HEK293T (cell line): ENCODE measurements at regions not wholly inside any gene's neighbourhood (a gene's known extent, or its start where the extent isn't known, plus 50 kb on each side); places are given as distances from the start of the nearest gene placed in this dataset.
A peak's percentile ranks its signal among the peaks of the same experiment; 100 is the strongest.

ENCODE experiments used
- CTCF ChIA-PET: fragments of 350-600 bp; formaldehyde crosslinking; extraction: SDS; loops from one replicate; lab custom pipeline; 2021; ENCODE audit warnings: antibody characterized with exemption, inconsistent platforms; lab: Yijun Ruan, JAX
- POLR2A ChIA-PET: fragments of 350-600 bp; formaldehyde crosslinking; extraction: SDS; loops from one replicate; lab custom pipeline; 2020; ENCODE audit warnings: antibody characterized with exemption, inconsistent platforms; lab: Yijun Ruan, JAX
- DNase-seq: peaks from one replicate; pipeline ENCODE4 v3.0.0; 2012; ENCODE audit warnings: mixed read lengths; ENCODE audit errors: extremely low spot score
- ARNT ChIP-seq: fragments of 450-650 bp; IDR thresholded peaks from 2 replicates; pipeline ENCODE4 v1.6.1; 2017; ENCODE audit warnings: mild to moderate bottlenecking
- BHLHE40 ChIP-seq: fragments of 450-650 bp; IDR thresholded peaks from 2 replicates; pipeline ENCODE4 v1.6.1; 2016; ENCODE audit warnings: mild to moderate bottlenecking, moderate library complexity, borderline replicate concordance
- CTBP1 ChIP-seq: fragments of 450-650 bp; IDR thresholded peaks from 2 replicates; pipeline ENCODE4 v1.6.1; 2016; ENCODE audit warnings: borderline replicate concordance
- ELF4 ChIP-seq: fragments of 450-650 bp; IDR thresholded peaks from 2 replicates; pipeline ENCODE4 v1.6.1; 2017; ENCODE audit warnings: antibody characterized with exemption
- FOXA1 ChIP-seq: fragments of 450-650 bp; IDR thresholded peaks from 2 replicates; pipeline ENCODE4 v1.6.1; 2016; ENCODE audit warnings: mild to moderate bottlenecking
- FOXK2 ChIP-seq: fragments of 450-650 bp; IDR thresholded peaks from 2 replicates; pipeline ENCODE4 v1.6.1; 2016; ENCODE audit warnings: mild to moderate bottlenecking
- FOXM1 ChIP-seq: fragments of 450-650 bp; IDR thresholded peaks from 2 replicates; pipeline ENCODE4 v1.6.1; 2017; ENCODE audit warnings: mild to moderate bottlenecking, borderline replicate concordance
- HDGF ChIP-seq: fragments of 450-650 bp; IDR thresholded peaks from 2 replicates; pipeline ENCODE4 v1.6.1; 2017; ENCODE audit warnings: antibody characterized with exemption, borderline replicate concordance
- L3MBTL2 ChIP-seq: fragments of 450-650 bp; conservative IDR thresholded peaks from 2 replicates; pipeline ENCODE4 v1.6.1; 2016; ENCODE audit warnings: mild to moderate bottlenecking
- LEF1 ChIP-seq: fragments of 450-650 bp; IDR thresholded peaks from 2 replicates; pipeline ENCODE4 v1.6.1; 2017; ENCODE audit warnings: mild to moderate bottlenecking, borderline replicate concordance
- NFRKB ChIP-seq: fragments of 450-650 bp; IDR thresholded peaks from 2 replicates; pipeline ENCODE4 v1.6.1; 2016; ENCODE audit warnings: mild to moderate bottlenecking, moderate library complexity
- SP1 ChIP-seq: fragments of 450-650 bp; IDR thresholded peaks from 2 replicates; pipeline ENCODE4 v1.6.1; 2017
- SUZ12 ChIP-seq: fragments of 450-650 bp; IDR thresholded peaks from 2 replicates; pipeline ENCODE4 v1.6.1; 2016; ENCODE audit warnings: mild to moderate bottlenecking
- TARDBP ChIP-seq: fragments of 450-650 bp; IDR thresholded peaks from 2 replicates; pipeline ENCODE4 v1.6.1; 2016
- ZNF384 ChIP-seq: fragments of 450-650 bp; IDR thresholded peaks from 2 replicates; pipeline ENCODE4 v1.6.1; 2016
- TF ChIP-seq, protein P1 (sequence below): fragments of 450-650 bp; IDR thresholded peaks from 2 replicates; pipeline ENCODE4 v1.6.1; 2016

- TF ChIP-seq FOXM1 (no peak), ELF4 (no peak), FOXA1 (no peak), FOXK2 (no peak), SUZ12 (no peak), SP1 (no peak), HDGF (no peak), L3MBTL2 (no peak)
- POLR2A ChIA-PET = no interaction called here
- no peak for DNase-seq
- CTCF ChIA-PET = no interaction called here
These were observed 172.5 kb downstream of the RASEF start for GRCh38 chr9:82890401-82890800.

DNA sequence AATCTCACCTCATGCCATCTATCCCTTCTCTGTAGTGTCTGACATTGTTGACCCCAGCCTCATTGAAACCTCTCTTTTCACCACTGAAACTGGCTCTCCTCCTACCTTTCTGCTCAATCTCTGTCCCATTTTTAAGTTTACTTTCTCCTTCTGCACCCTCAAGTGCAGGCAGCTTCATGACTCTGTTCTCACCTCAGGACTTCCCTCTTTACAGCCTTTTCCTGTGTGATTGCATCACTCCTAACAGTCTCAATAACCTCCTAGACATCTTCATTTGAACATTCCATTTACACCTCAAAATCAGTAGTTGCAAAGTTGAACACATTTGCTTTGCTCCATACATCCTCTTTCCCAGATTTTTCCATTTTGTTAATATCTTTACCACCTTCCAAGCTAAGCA, 172.1 kb downstream of the RASEF start:
- POLR2A ChIA-PET = no interaction called here
- no peak for TF ChIP-seq L3MBTL2
- DNase-seq = no peak
- CTCF ChIA-PET = interaction anchor here (0.6 kb wide), 1 partner anchor 102 kb away, joined by 3 read pairs; no protein-coding TSS in a partner anchor

DNA sequence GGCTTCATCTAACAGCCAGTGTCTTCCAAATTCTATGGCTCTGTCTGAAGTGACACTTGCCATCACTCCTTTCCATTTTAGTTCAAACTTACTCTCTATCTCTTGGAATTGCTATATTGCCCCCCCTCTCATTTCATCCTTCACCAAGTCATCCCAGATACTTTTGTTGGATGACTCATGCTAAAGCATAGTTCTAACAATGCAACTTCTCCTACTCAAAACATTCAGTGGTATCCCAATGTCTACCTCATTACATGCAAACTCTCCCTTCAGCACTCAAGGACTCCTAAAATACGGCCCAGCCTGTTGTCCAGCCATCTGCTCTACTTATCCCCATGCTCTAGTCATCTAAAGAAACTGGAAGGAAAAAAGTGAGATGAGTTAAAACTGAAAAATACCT, 171.6 kb downstream of the RASEF start:
- DNase-seq = no peak
- TF ChIP-seq L3MBTL2 (no peak), SUZ12 (no peak), ELF4 (no peak), FOXA1 (no peak), ARNT (no peak), HDGF (no peak), NFRKB (no peak)
- CTCF ChIA-PET = interaction anchor here (0.6 kb wide), 1 partner anchor 102 kb away, joined by 3 read pairs; no protein-coding TSS in a partner anchor
- POLR2A ChIA-PET = no interaction called here

- POLR2A ChIA-PET = no interaction called here
- no peak for DNase-seq
- TF ChIP-seq, protein P1, sequence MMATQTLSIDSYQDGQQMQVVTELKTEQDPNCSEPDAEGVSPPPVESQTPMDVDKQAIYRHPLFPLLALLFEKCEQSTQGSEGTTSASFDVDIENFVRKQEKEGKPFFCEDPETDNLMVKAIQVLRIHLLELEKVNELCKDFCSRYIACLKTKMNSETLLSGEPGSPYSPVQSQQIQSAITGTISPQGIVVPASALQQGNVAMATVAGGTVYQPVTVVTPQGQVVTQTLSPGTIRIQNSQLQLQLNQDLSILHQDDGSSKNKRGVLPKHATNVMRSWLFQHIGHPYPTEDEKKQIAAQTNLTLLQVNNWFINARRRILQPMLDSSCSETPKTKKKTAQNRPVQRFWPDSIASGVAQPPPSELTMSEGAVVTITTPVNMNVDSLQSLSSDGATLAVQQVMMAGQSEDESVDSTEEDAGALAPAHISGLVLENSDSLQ = no peak
- TF ChIP-seq LEF1 = no peak
- no peak for TF ChIP-seq FOXA1
- TF ChIP-seq ELF4 = no peak
- TF ChIP-seq SP1 = no peak
- TF ChIP-seq L3MBTL2 = no peak
- no peak for TF ChIP-seq NFRKB
- TF ChIP-seq SUZ12 = no peak
- TF ChIP-seq FOXM1 = no peak
- TF ChIP-seq CTBP1 = no peak
- TF ChIP-seq BHLHE40 = no peak
- TF ChIP-seq ZNF384 = no peak
- no peak for TF ChIP-seq ARNT
- TF ChIP-seq HDGF = no peak
- no peak for TF ChIP-seq TARDBP
- TF ChIP-seq FOXK2 = no peak
- CTCF ChIA-PET = no interaction called here
These were observed 169.4 kb downstream of the RASEF start for GRCh38 chr9:82893549-82893948.

- no peak for DNase-seq
- POLR2A ChIA-PET = no interaction called here
- TF ChIP-seq, protein P1 = no peak
- TF ChIP-seq LEF1 (no peak), L3MBTL2 (no peak), TARDBP (no peak), BHLHE40 (no peak), SUZ12 (no peak), HDGF (no peak), ZNF384 (no peak), SP1 (no peak), ARNT (no peak), ELF4 (no peak), NFRKB (no peak), FOXA1 (no peak), FOXM1 (no peak), FOXK2 (no peak), CTBP1 (no peak)
- CTCF ChIA-PET = no interaction called here
These were observed 168.4 kb downstream of the RASEF start for GRCh38 chr9:82894548-82894947.

GRCh38 chr9:82894961-82895821, 167.8 kb downstream of the RASEF start:
- TF ChIP-seq SUZ12 (no peak), FOXA1 (no peak), FOXM1 (no peak), FOXK2 (no peak), TARDBP (no peak), CTBP1 (peak; percentile 67), HDGF (no peak), SP1 (no peak), LEF1 (no peak), ELF4 (no peak), BHLHE40 (no peak)
- TF ChIP-seq, protein P1 = peak; percentile 83
- ChIA-PET CTCF (no interaction called here), POLR2A (no interaction called here)
- DNase-seq = peak; percentile 24
